ENCODE measurements at regions not wholly inside any gene's neighbourhood (a gene's known extent, or its start where the extent isn't known, plus 50 kb on each side); places are given as distances from the start of the nearest gene placed in this dataset.

- TF ChIP-seq KDM4A (IDR thresholded peaks at IDR 0.05; ENCODE audit: low read depth, low read length, severe bottlenecking), result no peak
- TF ChIP-seq SIX5 (IDR thresholded peaks at IDR 0.05; ENCODE audit: low read depth, low read length), result no peak
- TF ChIP-seq CTCF (IDR thresholded peaks at IDR 0.05; ENCODE audit: control extremely low read depth in 1 of 3, insufficient read depth in 1 of 3, low read depth in 1 of 3, low read length in 3 of 3), result no peak
- WGBS, 2 experiments (ENCODE audit: extremely low coverage in 1 of 2, insufficient coverage in 1 of 2, insufficient read length in 1 of 2, insufficient replicate concordance in 2 of 2, low coverage in 1 of 2, low lambda C conversion rate in 2 of 2, missing lambda C conversion rate in 1 of 2), result 88% methylated on average over 5 of the region's 5 CpGs; no CpG with 5 or more reads in 1 of the 2 experiments
- H4K8ac ChIP-seq (ENCODE audit: extremely low read depth, insufficient read depth, low read length), result no peak overlapping the region
These were observed 853.4 kb downstream of the PCDH7 start for GRCh38 chr4:31573554-31573953.

More at GRCh38 chr4:31573554-31573953, 853.4 kb downstream of the PCDH7 start:
- Histone ChIP-seq H2BK20ac (ENCODE audit: low read length) (no peak overlapping the region), H3K4me2 (ENCODE audit: insufficient read depth in 1 of 2, low read depth in 2 of 2, low read length in 2 of 2) (no peak overlapping the region), H2AFZ (ENCODE audit: low read length) (no peak overlapping the region), H3K56ac (replicated peaks; ENCODE audit: insufficient read length, low read depth, low read length) (no peak overlapping the region), H3K9ac (replicated peaks in 1 of 4; ENCODE audit: extremely low read depth in 1 of 4, low read depth in 3 of 4, low read length in 3 of 4) (no peak overlapping the region), H3K23ac (ENCODE audit: insufficient read length) (no peak overlapping the region), H3K79me2 (ENCODE audit: control insufficient read depth in 1 of 2, insufficient read depth in 2 of 2, low read length in 2 of 2) (no peaks in the 10 kb centered on the region), H3K27me3 (replicated peaks in 1 of 4; ENCODE audit: control insufficient read depth in 3 of 4, extremely low read depth in 1 of 4, insufficient read depth in 3 of 4, low read length in 3 of 4) (no peaks in the 10 kb centered on the region), H4K91ac (replicated peaks; ENCODE audit: insufficient read length, low read length) (no peak overlapping the region), H3K9me3 (ENCODE audit: insufficient read depth in 2 of 2, low read depth in 1 of 2, low read length in 1 of 2) (no peaks in the 10 kb centered on the region), H3K23me2 (ENCODE audit: low read depth, low read length) (no peaks in the 10 kb centered on the region), H3K4ac (replicated peaks; ENCODE audit: insufficient read length, low read depth, low read length) (no peak overlapping the region), H3K27ac (ENCODE audit: low read depth, low read length) (no peak overlapping the region), H2BK5ac (ENCODE audit: low read depth, low read length) (no peak overlapping the region), H2BK15ac (ENCODE audit: low read length) (no peak overlapping the region), H3K4me1 (replicated peaks in 1 of 4; ENCODE audit: control insufficient read depth in 3 of 4, insufficient read depth in 4 of 4, low read length in 3 of 4) (peaks cover 0 to 3% (median 0%) of the 10 kb centered on the region in 4 experiments; a peak in 3 of 7 replicates), H3K36me3 (ENCODE audit: control insufficient read depth in 2 of 4, insufficient read depth in 4 of 4, low read length in 3 of 4) (no peaks in the 10 kb centered on the region), H3K79me1 (ENCODE audit: low read depth, low read length) (no peaks in the 10 kb centered on the region), H4K5ac (ENCODE audit: insufficient read length, low read depth, low read length) (no peak overlapping the region), H3K4me3 (ENCODE audit: extremely low read depth in 1 of 4, insufficient read depth in 2 of 4, low read depth in 3 of 4, low read length in 4 of 4) (no peak overlapping the region), H3K18ac (ENCODE audit: extremely low read depth, low read length) (no peak overlapping the region), H4K20me1 (replicated peaks in 1 of 2; ENCODE audit: control insufficient read depth in 1 of 2, insufficient read depth in 2 of 2, low read length in 2 of 2) (no peaks in the 10 kb centered on the region), H3K14ac (ENCODE audit: insufficient read length) (no peak overlapping the region), H2BK12ac (ENCODE audit: low read depth, low read length) (no peak overlapping the region), H2BK120ac (replicated peaks; ENCODE audit: low read depth, low read length) (no peak overlapping the region), H2AK5ac (ENCODE audit: low read depth, low read length) (no peak overlapping the region)
- POLR2A ChIA-PET (ENCODE audit: partially characterized antibody), result interaction anchor here (0.7 kb wide), 1 partner anchor 16 kb away, joined by 3 read pairs; no protein-coding TSS in a partner anchor
- CTCF ChIA-PET (ENCODE audit: partially characterized antibody), result no interaction called here
- no peak for FAIRE-seq
- no peak for DNase-seq (ENCODE audit: low read depth in 1 of 2, low spot score in 2 of 2)
